H9 (cell line): ENCODE measurements at regions not wholly inside any gene's neighbourhood (a gene's known extent, or its start where the extent isn't known, plus 50 kb on each side); places are given as distances from the start of the nearest gene placed in this dataset.

Experiments used
- DNase-seq: peaks from one replicate; pipeline ENCODE4 v3.0.0-alpha.2; 2017
- H2AFZ ChIP-seq: one replicate; pipeline ENCODE4 v1.6.1; 2013; ENCODE audit warnings: mild to moderate bottlenecking, low read length, control low read depth, moderate library complexity
- H2AK5ac ChIP-seq: 2 replicates; pipeline ENCODE4 v1.6.1; 2013; ENCODE audit warnings: low read length, control low read depth, mixed read lengths; ENCODE audit not compliant: insufficient read length
- H2BK120ac ChIP-seq: one replicate; pipeline ENCODE4 v1.6.1; 2013; ENCODE audit warnings: low read depth, mild to moderate bottlenecking, low read length, control low read depth, inconsistent platforms; ENCODE audit not compliant: poor library complexity, severe bottlenecking
- H2BK12ac ChIP-seq: 2 replicates; pipeline ENCODE4 v1.6.1; 2013; ENCODE audit warnings: low read length, control low read depth, mixed read lengths, low read depth; ENCODE audit not compliant: insufficient read length
- H2BK15ac ChIP-seq: 2 replicates; pipeline ENCODE4 v1.6.1; 2013; ENCODE audit warnings: low read depth, low read length, control low read depth
- H2BK20ac ChIP-seq: one replicate; pipeline ENCODE4 v1.6.1; 2013; ENCODE audit warnings: low read depth, mild to moderate bottlenecking, low read length, control low read depth, inconsistent platforms; ENCODE audit not compliant: poor library complexity, severe bottlenecking
- H2BK5ac ChIP-seq: 2 replicates; pipeline ENCODE4 v1.6.1; 2013; ENCODE audit warnings: low read length, control low read depth, mixed read lengths; ENCODE audit not compliant: insufficient read length
- H3K14ac ChIP-seq: 2 replicates; pipeline ENCODE4 v1.6.1; 2013; ENCODE audit warnings: low read length, control low read depth; ENCODE audit not compliant: insufficient read depth
- H3K18ac ChIP-seq: 2 replicates; pipeline ENCODE4 v1.6.1; 2013; ENCODE audit warnings: low read depth, mild to moderate bottlenecking, mixed read lengths, low read length, control low read depth; ENCODE audit not compliant: insufficient read length
- H3K23ac ChIP-seq: 2 replicates; pipeline ENCODE4 v1.6.1; 2013; ENCODE audit warnings: low read length, control low read depth, mixed read lengths, low read depth; ENCODE audit not compliant: insufficient read length
- H3K23me2 ChIP-seq: 2 replicates; pipeline ENCODE4 v1.6.1; 2013; ENCODE audit warnings: low read depth, mild to moderate bottlenecking, mixed read lengths, low read length, control low read depth; ENCODE audit not compliant: insufficient read length, poor library complexity, severe bottlenecking
- H3K27ac ChIP-seq: 2 replicates; pipeline ENCODE4 v1.5.1; 2013; ENCODE audit warnings: low read length, control low read depth, mixed read lengths, low read depth; ENCODE audit not compliant: insufficient read length
- H3K27me3 ChIP-seq: 2 replicates; pipeline ENCODE4 v1.6.1; 2013; ENCODE audit warnings: low read length, control low read depth, inconsistent platforms; ENCODE audit not compliant: insufficient read depth
- H3K4ac ChIP-seq: 2 replicates; pipeline ENCODE4 v1.6.1; 2013; ENCODE audit warnings: low read depth, mild to moderate bottlenecking, control low read depth, inconsistent platforms, low read length, moderate library complexity
- H3K4me1 ChIP-seq: 2 replicates; pipeline ENCODE4 v1.6.1; 2013; ENCODE audit warnings: low read length, control low read depth, inconsistent platforms; ENCODE audit not compliant: insufficient read depth
- H3K4me2 ChIP-seq: 2 replicates; pipeline ENCODE4 v1.6.1; 2013; ENCODE audit warnings: low read length, control low read depth, mixed read lengths; ENCODE audit not compliant: insufficient read length, insufficient read depth
- H3K56ac ChIP-seq: 2 replicates; pipeline ENCODE4 v1.6.1; 2013; ENCODE audit warnings: low read depth, mild to moderate bottlenecking, mixed read lengths, low read length, control low read depth; ENCODE audit not compliant: insufficient read length
- H3K79me1 ChIP-seq: 2 replicates; pipeline ENCODE4 v1.6.1; 2013; ENCODE audit warnings: low read depth, mild to moderate bottlenecking, moderate library complexity, low read length, control low read depth, inconsistent platforms; ENCODE audit not compliant: insufficient read depth, poor library complexity, severe bottlenecking
- H3K79me2 ChIP-seq: 2 replicates; pipeline ENCODE4 v1.6.1; 2013; ENCODE audit warnings: low read length, control low read depth, inconsistent platforms; ENCODE audit not compliant: insufficient read depth
- H3K9ac ChIP-seq: 2 replicates; pipeline ENCODE4 v1.6.1; 2013; ENCODE audit warnings: low read length, control low read depth, mixed read lengths; ENCODE audit not compliant: insufficient read length; ENCODE audit errors: extremely low read depth
- H3K9me3 ChIP-seq: one replicate; pipeline ENCODE4 v1.6.1; 2013; ENCODE audit warnings: low read depth, low read length, inconsistent platforms; ENCODE audit not compliant: control insufficient read depth
- H3T11ph ChIP-seq: one replicate; pipeline ENCODE4 v1.6.1; 2013; ENCODE audit warnings: mild to moderate bottlenecking, low read length, control low read depth, inconsistent platforms
- H4K20me1 ChIP-seq: one replicate; pipeline ENCODE4 v1.6.1; 2013; ENCODE audit not compliant: control insufficient read depth, insufficient read length, insufficient read depth
- H4K5ac ChIP-seq: 2 replicates; pipeline ENCODE4 v1.6.1; 2013; ENCODE audit warnings: low read depth, mild to moderate bottlenecking, mixed read lengths, low read length, control low read depth; ENCODE audit not compliant: insufficient read length
- H4K8ac ChIP-seq: replicated peaks from 2 replicates; pipeline ENCODE4 v1.6.1; 2013; ENCODE audit warnings: low read length, control low read depth, mixed read lengths, low read depth; ENCODE audit not compliant: insufficient read length
- H4K91ac ChIP-seq: 2 replicates; pipeline ENCODE4 v1.6.1; 2013; ENCODE audit warnings: low read depth, mild to moderate bottlenecking, moderate library complexity, mixed read lengths, low read length, control low read depth; ENCODE audit not compliant: insufficient read length
- H3K27ac Mint-ChIP-seq, 3 experiments: 2 replicates in 2 of 3; 3 replicates in 1 of 3; pipeline ENCODE4 v1.8.0; 2020 to 2021; ENCODE audit warnings: mixed read lengths in 3 of 3, mild to moderate bottlenecking in 1 of 3, moderate library complexity in 1 of 3
- H3K27me3 Mint-ChIP-seq: 2 replicates; pipeline ENCODE4 v1.8.0; 2021; ENCODE audit warnings: low read depth, mild to moderate bottlenecking, moderate library complexity, mixed read lengths
- H3K36me3 Mint-ChIP-seq, 3 experiments: 2 replicates in 2 of 3; 3 replicates in 1 of 3; pipeline ENCODE4 v1.8.0; 2020 to 2021; ENCODE audit warnings: low read depth in 3 of 3, mixed read lengths in 3 of 3; ENCODE audit not compliant: insufficient read depth in 1 of 3
- H3K4me1 Mint-ChIP-seq, 2 experiments: 2 replicates each; pipeline ENCODE4 v1.8.0; 2020; ENCODE audit warnings: mixed read lengths in 2 of 2
- H3K4me3 Mint-ChIP-seq, 2 experiments: 2 replicates in 1 of 2; 3 replicates in 1 of 2; pipeline ENCODE4 v1.8.0; 2020 to 2021; ENCODE audit warnings: mild to moderate bottlenecking in 2 of 2, mixed read lengths in 2 of 2, moderate library complexity in 1 of 2
- H3K9me3 Mint-ChIP-seq, 2 experiments: 2 replicates in 1 of 2; 3 replicates in 1 of 2; pipeline ENCODE4 v1.8.0; 2020; ENCODE audit warnings: mild to moderate bottlenecking in 2 of 2, mixed read lengths in 2 of 2, moderate library complexity in 1 of 2
- WGBS: extraction: QIAGEN DNeasy Blood & Tissue Kit; methylation state at CpG from one replicate; pipeline ENCODE4 v1.1.7; 2013; ENCODE audit warnings: missing lambda C conversion rate, low lambda C conversion rate, mixed read lengths; ENCODE audit not compliant: insufficient read length; ENCODE audit errors: extremely low coverage; 5-methylcytosine and 5-hydroxymethylcytosine counted together
- TF ChIP-seq, protein P1 (sequence below): fragments of 200-600 bp; sonication (generic); conservative IDR thresholded peaks from 3 replicates; pipeline ENCODE4 v1.8.0; 2021; ENCODE audit warnings: antibody characterized with exemption, mild to moderate bottlenecking

DNA sequence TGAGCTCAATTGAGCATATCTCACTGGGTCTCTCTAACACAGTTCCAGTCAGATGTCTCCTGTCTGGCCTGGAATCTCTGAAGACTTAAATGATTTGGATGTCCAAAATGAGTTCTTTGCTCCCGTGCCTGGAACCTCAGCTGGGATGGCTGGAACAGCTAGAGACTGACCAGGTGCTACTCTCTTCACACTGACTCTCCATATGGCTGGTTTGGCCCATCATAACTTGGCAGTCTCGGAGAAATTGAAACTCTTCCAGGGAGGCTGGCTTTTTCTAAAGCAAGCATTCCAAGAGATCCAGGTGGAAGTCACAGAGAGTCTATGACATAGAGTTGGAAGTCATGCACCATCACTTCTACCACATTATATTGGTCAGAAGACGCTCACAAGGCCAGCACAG, 129.6 kb upstream of the NOL4 start:
- Histone ChIP-seq H4K20me1 (no peaks in the 10 kb centered on the region), H3K27me3 (no peaks in the 10 kb centered on the region), H3T11ph (no peak overlapping the region), H2BK5ac (no peak overlapping the region), H3K79me2 (no peaks in the 10 kb centered on the region), H3K9ac (no peak overlapping the region), H3K9me3 (no peaks in the 10 kb centered on the region), H2BK120ac (no peak overlapping the region), H4K8ac (no peak overlapping the region), H2AK5ac (no peak overlapping the region), H3K18ac (no peak overlapping the region), H3K4me2 (no peak overlapping the region), H2BK15ac (no peak overlapping the region), H3K79me1 (no peaks in the 10 kb centered on the region), H3K14ac (no peak overlapping the region), H2BK12ac (no peak overlapping the region), H3K23me2 (no peaks in the 10 kb centered on the region), H3K4ac (no peak overlapping the region), H3K4me1 (no peaks in the 10 kb centered on the region), H4K91ac (no peak overlapping the region), H2AFZ (no peak overlapping the region), H3K56ac (no peak overlapping the region), H3K23ac (no peak overlapping the region), H4K5ac (no peak overlapping the region), H3K27ac (no peak overlapping the region), H2BK20ac (no peak overlapping the region)
- Mint-ChIP-seq H3K9me3 (no peaks in the 10 kb centered on the region), H3K27ac (0 out of 7 replicates have a peak overlapping the region, but pooled peaks of 1 of the 3 experiments have one; percentile 14), H3K4me1 (no peaks in the 10 kb centered on the region), H3K36me3 (no peaks in the 10 kb centered on the region; a peak in 1 of 7 replicates), H3K27me3 (no peaks in the 10 kb centered on the region), H3K4me3 (no peak overlapping the region)
- no CpG with 5 or more reads among the region's 3 CpGs for WGBS
- DNase-seq = no peak
- TF ChIP-seq, protein P1, sequence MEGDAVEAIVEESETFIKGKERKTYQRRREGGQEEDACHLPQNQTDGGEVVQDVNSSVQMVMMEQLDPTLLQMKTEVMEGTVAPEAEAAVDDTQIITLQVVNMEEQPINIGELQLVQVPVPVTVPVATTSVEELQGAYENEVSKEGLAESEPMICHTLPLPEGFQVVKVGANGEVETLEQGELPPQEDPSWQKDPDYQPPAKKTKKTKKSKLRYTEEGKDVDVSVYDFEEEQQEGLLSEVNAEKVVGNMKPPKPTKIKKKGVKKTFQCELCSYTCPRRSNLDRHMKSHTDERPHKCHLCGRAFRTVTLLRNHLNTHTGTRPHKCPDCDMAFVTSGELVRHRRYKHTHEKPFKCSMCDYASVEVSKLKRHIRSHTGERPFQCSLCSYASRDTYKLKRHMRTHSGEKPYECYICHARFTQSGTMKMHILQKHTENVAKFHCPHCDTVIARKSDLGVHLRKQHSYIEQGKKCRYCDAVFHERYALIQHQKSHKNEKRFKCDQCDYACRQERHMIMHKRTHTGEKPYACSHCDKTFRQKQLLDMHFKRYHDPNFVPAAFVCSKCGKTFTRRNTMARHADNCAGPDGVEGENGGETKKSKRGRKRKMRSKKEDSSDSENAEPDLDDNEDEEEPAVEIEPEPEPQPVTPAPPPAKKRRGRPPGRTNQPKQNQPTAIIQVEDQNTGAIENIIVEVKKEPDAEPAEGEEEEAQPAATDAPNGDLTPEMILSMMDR = no peak
